H1 (cell line): ENCODE measurements at regions not wholly inside any gene's neighbourhood (a gene's known extent, or its start where the extent isn't known, plus 50 kb on each side); places are given as distances from the start of the nearest gene placed in this dataset.

Experiments
- ATF2 ChIP-seq: IDR thresholded peaks from 2 replicates; pipeline ENCODE4 v1.6.1; 2012; ENCODE audit warnings: low read length, inconsistent platforms
- CEBPB ChIP-seq: IDR thresholded peaks from 2 replicates; pipeline ENCODE4 v1.6.1; 2012; ENCODE audit warnings: low read depth, low read length
- CHD7 ChIP-seq: fragments of 300-600 bp; sonication (generic); IDR thresholded peaks from 2 replicates; pipeline ENCODE4 v1.7.1; 2012; ENCODE audit warnings: low read length, moderate library complexity, mild to moderate bottlenecking, inconsistent platforms; ENCODE audit not compliant: insufficient replicate concordance
- GABPA ChIP-seq: IDR thresholded peaks from 2 replicates; pipeline ENCODE4 v1.6.1; 2011; ENCODE audit warnings: mild to moderate bottlenecking, low read length, moderate library complexity, borderline replicate concordance; ENCODE audit not compliant: insufficient read depth
- KDM5A ChIP-seq: fragments of 200-600 bp; IDR thresholded peaks from 2 replicates; pipeline ENCODE4 v1.7.1; 2012; ENCODE audit warnings: mild to moderate bottlenecking, low read length, inconsistent platforms, mixed read lengths
- NANOG ChIP-seq: IDR thresholded peaks from 2 replicates; pipeline ENCODE4 v1.6.1; 2011; ENCODE audit warnings: low read length, low read depth, mild to moderate bottlenecking, inconsistent platforms; ENCODE audit not compliant: insufficient read depth, poor library complexity, severe bottlenecking

- TF ChIP-seq CHD7 (no peak), CEBPB (no peak), GABPA (no peak), NANOG (no peak), KDM5A (no peak), ATF2 (no peak)
Observed at GRCh38 chr16:80008857-80009256, 408.3 kb upstream of the MAF start (continued).
